Activated CD4-positive, CD25-positive, alpha-beta regulatory T cell (primary cell): ENCODE measurements at regions not wholly inside any gene's neighbourhood (a gene's known extent, or its start where the extent isn't known, plus 50 kb on each side); places are given as distances from the start of the nearest gene placed in this dataset.
"Not testable (repeated sequence)": the region's sequence is repeated elsewhere in the genome, so short reads cannot be mapped to it uniquely, and the experiment has no call there.

Experiments used
- DNase-seq, 4 experiments: peaks; one replicate each; lab custom pipeline; 2025; lab: John Stamatoyannopoulos, UW

DNA sequence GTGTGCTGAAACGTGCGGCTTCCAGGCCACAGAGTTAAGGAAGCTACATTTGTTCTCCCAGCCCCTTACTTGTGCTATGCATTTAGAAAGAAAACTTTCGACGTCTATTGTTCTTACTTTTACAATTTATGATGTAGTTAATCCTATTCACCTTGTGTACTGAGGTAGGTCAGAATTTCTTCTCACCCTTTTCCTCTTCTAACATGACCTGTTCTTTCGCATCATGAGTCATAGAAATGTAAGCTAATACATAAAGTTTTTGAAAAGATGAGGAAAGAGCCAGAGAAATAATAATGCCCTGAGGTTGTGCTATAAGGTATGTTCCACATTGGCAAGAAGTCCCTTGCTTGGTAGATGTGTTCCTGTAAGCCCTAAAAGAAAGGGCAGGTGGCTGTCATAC lies 298.3 kb downstream of the TRIML1 start:
- DNase-seq: no peak

DNA sequence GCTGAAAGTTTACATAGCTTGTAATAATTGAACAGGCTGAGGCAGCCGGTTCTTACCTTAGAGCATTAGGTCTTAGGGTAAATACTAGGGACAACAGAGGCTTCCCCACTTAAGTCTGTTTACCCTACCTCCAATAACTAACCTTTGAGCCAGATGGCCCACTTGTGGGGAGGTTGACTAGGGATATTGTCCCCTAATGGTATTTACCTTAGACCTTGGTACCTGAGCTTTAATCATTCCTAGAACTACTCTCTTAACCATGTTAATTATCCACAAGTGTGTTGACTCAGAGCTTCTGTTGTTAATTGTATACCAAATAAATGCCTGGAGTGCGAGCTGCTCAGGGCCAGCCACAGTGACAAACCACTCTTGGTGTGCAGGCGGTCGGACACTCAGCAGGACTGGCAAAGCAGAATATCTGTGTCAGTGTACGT lies 299.2 kb downstream of the TRIML1 start:
- DNase-seq: not testable (repeated sequence)

DNA sequence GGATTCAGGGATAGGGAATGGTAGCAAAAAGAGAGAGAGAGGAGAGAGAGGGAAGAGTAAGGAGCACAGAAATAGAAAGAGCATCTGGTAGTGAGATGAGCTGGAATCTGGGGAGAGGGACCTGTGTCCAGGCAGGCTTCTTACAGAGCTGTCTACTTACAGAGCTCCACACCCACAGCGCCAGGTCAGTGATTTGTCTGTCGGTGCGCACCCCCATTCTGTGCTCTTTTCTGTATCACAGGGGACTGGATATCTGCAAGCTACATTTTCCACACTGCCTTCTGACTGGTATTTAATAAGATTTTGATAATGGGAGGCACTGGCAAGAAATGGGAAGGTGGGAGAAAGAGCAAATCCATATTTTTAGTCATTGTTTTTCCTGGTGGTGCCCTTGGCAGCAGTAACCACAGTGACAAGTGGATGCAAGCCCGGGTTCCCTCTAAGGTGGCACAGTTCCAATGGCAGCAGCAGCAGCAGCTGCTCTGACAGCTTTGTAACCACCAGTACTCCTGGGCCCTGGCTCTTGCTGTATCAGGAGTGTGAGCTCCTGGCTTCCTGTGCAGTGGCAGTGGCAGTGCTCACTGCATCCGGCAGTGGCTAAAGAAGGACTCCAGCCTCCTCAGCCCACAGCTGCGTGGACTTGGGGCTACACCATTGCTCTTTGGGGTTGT lies 300.5 kb downstream of the TRIML1 start:
- no peak for DNase-seq

DNA sequence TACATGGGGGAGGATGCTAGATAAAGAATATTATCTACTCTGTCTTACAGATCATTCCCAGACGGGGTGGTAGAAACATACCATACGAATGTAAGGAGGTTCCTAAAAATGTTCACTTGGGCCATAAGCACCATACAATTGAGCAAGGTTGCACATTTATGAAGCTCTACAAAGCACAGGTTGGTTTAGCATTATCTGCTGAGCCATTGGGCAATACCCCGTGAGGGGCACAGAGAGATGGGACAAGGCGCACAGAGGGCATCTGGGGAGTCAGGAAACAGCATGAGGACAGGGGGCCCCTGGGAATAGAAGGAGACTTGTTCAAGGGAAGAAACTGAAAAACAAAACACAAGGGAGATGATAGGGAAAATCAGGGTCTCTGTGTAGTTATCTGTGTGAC lies 305.3 kb downstream of the TRIML1 start:
- no peak for DNase-seq

DNA sequence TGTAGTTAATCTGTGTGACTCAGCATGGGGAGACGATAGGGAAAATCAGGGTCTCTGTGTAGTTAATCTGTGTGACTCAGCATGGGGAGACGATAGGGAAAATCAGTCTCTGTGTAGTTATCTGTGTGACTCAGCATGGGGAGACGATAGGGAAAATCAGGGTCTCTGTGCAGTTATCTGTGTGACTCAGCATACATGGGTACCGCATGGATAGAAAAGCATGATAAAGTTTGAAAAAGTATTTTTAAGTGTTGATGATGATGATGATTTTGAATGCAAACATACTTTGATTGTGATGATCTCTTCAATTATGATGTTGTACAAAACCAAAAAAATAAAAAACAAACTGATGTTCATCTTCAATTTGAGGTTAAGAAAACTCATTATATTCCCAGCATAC lies 309.8 kb downstream of the TRIML1 start:
- not testable (repeated sequence) for DNase-seq

DNA sequence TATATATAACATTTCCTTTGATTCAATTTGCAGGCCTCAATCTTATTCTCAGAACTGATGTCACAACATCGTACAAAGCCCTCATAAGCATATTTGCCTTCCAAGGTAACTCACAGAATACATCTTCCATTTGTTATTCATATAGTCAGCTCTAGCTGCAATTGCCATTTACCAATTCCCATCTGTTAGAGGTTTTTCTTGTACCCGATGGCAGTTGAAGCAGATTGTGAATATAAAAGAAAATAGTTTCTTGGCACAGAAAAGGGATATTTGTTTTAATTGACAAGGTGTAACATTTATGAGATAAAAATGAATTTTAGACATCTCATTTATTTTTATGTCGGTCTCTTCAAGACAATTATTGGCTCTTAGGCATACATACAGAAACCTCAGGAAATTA lies 311.3 kb downstream of the TRIML1 start:
- DNase-seq: no peak

DNA sequence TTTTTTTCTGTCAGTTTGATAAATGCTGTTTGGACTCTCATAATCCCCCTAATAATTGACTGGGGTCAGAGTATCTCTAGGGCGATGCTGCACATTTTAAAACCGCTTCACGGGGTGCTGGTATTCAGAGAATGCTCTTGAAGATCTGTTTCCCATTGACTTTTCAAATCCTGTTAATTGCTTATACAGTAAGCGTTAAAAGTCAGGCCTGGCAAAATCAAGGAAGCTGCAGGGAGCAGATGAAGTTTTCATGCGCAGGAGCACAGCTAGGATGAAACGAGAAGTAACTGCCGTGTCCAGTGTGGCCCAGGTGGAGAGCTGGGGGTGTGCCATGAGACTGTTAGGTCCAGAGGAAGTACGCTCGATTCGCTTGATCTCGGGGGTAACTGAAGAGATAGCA lies 312.9 kb downstream of the TRIML1 start:
- DNase-seq: no peak

DNA sequence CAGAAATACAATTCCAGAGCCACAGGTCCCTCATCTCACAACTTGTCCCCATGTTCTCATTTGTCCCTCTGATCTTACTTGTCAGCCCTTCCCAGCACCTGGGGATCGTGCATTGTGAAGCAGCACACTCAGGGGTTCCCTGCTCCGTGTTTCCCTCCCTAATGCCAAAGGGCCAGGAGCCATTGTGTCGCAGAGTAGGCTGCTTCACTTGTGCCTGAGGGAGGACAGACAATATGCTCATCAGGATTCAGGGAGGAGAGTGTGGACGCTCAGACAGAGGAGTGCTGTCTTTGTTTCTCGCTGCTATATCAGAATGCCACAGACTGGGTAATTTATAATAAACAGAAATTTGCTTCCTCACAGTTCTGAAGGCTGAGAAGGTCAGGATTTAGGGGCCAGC lies 315.3 kb downstream of the TRIML1 start:
- DNase-seq: no peak

DNA sequence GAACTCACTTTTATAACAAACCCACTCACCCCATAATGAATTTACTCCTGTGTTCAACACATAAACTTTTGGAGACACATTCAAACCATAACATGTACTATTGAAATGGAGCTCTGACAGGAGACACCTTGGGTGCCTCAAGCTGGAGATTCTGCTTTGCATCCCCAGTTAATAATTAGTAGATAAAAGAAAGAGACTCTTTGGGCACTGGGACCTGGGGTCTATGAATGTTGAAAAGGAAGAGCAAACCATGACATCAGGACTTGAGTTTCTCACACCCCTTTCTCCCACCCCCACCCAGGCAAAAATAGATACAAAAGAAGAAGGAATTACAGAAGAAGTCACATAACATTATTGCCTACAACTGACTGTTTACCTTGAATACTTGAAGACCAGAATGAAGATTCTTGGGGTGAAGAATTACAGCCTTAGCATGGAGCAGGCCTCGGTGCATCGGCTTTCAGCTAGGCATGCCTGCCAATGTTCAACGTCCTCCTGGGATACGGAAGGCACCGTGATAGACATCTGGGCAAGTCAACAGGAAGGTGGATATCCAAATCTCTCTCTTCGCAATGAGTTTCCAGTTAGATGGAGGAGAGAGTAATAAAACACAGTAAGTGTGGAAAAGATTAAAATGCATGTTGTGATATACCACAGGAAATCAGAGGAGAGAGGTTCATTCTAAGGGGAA lies 316.0 kb downstream of the TRIML1 start:
- no peak for DNase-seq

DNA sequence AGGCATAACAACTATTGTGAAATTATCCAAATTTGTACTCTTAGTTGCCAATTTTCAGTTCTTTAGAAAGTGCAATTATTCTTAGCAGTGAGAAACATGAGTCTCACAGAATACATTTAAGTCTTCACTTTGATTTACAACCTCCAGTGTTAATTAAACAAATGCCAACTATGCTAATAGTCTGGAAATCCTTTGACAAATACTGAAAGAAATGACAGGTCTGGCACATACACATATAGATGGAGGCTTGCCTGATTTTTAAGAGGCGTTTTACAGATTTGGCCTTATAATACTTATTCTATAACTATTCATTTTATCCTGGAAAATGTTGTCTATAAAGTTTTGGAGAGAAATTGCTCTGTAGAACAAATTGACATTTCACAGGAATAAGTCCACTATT lies 320.1 kb downstream of the TRIML1 start:
- no peak for DNase-seq

DNA sequence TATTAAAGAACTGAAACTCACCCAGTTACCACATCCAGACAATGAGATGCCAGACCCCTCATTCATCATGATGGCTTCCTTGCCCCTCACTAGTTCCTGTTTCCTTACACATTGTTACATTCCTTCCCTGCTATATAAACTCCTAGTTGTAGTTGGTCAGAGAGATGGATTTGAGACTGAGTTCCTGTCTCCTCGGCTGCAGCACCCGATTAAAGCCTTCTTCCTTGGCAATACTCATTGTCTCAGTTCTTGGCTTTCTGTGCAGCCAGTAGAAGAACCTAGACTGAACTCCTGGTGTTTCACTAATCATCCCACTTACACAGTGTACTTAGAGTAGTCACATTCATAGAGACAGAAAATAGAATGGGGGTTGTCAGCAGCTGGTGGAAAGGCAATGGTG lies 324.7 kb downstream of the TRIML1 start:
- no peak for DNase-seq

DNA sequence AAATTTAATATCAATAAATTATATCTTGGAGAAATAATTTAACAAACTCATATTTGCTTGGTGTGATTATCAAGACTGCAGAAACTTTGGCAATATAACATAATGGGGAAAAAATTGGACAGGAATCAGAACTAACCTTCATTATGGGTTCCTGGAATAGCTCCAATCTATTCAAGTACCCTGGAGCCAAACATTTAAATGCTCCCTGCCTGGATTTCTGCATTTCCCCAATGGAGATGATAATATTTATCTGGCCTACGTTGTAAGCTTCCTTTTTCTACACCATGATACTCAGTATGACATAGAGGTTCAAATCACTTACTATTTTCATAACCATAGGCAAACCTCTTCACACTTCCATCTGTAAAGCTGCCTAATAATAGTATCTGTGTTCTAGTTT lies 326.8 kb downstream of the TRIML1 start:
- no peak for DNase-seq

DNA sequence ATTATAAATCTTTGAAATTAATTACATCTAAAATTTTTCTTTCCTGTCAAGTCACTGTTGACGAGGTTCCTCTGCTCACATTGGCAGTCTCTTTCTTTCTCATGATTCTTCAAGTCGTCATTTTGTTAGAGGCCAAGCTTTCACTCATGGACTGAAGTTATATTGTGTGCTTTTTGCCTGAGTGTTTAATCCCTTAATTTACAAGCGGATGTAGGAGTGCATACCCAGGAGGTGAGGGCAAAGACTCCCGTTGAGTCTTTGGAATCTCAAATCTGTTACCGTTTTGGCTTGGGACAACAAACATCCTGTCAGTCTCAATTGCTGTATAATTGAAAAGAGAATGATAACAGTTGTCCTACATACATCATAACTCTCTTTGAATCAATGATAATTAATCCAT lies 345.0 kb downstream of the TRIML1 start:
- no peak for DNase-seq

DNA sequence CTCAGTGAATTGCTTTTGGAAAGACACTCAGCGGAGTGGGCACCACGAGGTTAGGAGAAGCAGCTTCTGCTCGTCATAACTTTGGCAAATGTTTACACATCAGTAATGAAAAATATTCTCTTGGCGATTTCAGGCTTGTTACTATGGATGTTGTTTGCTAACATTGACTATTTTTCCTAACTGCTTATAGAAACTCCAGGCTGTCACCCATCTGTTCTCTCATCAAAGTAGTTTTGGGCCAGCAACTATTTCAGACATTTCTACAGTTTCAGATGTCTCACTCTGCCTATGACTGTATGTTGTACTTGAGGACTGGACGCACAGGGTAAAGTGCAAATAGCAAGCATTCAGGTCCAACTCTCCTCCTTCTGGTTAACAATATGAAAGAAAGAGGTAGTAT lies 346.7 kb downstream of the TRIML1 start:
- no peak for DNase-seq

DNA sequence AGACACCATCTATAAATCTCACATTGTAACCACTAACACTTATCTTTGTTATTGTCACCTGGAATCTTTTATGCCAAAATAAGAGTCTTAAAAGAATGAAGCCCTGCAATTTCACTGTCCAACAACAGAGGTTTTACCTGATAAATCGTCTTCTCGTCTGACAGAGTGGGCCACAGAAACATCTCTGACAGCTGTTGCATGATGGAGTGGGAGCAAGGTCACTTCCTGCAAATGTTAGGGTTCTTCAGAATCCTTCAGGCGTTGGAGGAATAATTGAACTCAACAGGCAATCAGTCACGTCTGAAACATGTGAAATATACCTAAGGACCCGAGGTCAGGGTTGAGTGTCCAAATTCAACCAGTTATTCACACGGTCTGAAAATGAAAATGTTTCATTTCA lies 353.6 kb downstream of the TRIML1 start:
- no peak for DNase-seq

DNA sequence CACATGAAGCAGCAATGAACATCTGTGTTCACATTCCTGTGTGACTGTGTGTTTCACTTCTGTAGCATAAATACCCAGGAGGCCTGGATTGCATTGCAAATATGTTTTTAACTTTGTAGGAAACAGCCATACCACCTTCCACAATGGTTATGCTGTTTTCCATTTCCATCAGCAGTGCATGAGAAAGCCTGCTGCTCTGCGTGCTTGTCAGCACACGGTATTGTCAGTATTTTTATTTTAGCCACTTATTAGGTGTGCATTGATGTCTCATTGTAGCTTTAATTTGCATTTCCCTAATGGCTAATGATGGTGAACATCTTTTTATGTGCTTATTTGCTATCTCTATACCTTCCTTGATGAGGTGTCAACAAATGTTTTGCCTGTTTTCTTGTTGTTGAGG lies 355.9 kb downstream of the TRIML1 start:
- no peak for DNase-seq

DNA sequence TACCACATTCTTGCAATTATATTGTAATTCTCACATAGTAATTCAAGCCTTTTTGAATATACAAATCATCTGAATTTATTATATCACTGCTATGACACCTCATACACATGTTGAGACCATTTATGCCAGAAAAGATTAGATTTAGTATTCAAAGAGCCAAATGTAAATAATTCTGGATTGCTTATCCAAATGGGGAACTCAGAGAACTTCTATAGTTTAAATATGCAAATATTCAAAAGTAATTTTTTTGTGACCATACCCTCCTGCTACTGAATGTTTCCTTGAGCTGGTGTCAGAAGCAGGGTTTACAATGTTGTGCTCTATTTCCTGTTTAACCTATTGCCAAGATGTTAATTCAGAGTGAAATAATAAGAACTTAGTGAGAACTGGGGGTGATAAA lies 372.2 kb downstream of the TRIML1 start:
- no peak for DNase-seq

DNA sequence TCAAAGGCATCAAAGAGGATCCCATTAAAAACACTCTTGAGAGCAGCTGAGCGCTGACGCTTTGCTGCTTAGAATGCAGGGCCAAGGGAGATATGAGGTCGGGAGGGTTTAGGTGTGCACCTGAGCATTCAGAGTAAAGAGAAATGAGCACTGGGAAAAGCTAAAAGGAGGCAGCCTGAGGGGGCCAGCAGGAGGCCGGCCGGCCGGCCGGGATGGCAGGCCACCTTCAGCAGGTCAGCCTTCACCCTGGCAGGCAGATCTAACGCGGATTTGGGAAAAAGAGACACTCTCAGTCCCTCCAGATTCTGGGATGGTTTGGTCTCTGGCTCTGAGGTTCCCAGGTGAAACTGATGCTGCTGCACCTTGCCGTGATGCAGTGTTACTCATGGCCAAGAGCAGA lies 393.5 kb downstream of the TRIML1 start:
- DNase-seq: no peak

DNA sequence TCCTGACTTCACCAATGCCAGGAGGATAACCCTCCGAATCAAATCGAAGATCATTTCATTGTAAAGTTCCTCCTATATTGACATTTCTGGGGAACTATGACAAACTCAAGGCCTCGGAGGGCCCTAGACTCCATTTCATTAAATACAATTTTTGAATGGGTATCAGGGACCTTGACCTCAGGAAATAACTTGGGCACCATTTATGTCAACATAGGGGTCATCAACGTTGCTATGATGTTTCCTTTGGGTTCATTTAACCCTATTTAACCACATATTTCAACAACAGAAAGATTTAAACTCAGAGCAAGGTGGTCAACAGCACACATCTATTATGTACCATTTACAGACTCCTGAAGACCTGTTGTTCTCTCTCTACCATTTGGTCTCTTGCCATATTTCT lies 395.1 kb downstream of the TRIML1 start:
- no peak for DNase-seq

DNA sequence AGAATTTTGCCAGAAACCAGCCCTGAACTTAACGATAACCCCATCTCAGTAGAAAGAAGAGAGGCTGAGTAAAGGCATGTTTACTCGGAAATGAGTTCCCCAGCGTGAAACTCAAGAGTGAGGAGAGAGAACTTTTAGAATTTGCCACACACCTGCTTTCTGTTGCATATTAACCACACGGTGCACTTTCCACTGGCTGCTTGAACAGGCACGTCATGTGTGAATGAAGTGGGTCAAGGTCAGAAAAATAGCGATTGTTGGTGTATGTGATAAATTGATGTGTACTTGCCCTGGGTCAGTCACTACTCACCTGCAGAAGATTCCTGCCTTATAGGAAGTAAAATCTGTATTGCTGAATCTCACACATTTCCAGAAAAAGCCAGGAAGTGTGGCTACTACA lies 395.7 kb downstream of the TRIML1 start:
- DNase-seq: no peak

DNA sequence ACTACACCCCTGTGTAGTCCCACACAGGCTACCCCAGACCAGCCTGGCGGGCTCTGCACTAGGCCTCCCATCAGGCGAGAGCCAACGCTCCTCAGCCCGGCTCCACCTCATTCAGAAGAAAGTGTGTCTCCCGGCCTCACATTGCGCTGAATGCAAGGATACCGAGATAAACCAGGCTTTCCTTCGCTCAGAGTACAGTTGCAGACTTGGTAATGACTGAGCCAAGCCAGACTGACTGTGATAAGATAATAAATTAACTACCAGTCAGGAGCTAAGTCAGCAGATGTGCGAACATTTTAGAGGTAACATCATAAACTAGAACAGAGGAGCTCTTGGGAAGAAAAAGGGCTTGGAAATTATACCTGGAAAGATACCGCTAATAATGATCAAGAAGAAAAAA lies 397.6 kb downstream of the TRIML1 start:
- DNase-seq: no peak

DNA sequence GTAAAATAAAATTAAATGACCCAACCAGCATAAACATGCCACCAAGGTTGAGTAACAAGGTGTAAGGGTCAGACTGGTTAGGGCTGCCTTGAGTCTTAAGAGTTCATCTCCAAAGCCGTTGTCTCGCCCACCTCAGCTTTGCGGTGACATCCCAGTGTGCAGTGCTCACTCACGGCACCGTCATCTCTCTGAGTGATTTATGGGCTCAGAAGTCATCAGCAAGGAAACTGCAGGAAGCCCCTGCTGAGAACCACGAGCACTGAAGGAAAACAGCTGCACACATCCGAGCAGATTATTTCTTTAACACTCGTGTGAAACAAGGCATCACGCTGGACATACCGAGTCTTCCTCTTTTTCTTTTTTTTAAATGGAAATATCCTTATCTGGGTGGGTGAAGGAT lies 411.1 kb downstream of the TRIML1 start:
- DNase-seq: no peak

DNA sequence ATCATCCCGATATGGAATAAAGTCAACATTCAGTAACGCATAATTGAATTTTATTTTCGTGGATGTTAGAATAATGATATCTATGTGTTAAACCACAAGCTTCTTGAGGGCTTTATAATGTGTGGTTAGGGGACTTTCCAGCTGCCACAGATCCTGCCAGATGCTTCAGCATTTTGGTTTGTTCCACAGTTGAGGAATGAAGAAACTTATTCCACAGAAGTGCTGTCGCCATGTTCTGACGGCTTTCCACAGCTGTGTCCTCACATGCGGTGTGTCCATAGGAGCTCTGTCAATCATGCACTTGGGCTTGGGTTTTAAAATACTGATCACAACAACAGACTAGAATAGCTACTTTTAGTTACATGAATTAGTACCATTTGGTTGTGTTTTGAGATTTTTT lies 411.9 kb downstream of the TRIML1 start:
- DNase-seq: no peak

DNA sequence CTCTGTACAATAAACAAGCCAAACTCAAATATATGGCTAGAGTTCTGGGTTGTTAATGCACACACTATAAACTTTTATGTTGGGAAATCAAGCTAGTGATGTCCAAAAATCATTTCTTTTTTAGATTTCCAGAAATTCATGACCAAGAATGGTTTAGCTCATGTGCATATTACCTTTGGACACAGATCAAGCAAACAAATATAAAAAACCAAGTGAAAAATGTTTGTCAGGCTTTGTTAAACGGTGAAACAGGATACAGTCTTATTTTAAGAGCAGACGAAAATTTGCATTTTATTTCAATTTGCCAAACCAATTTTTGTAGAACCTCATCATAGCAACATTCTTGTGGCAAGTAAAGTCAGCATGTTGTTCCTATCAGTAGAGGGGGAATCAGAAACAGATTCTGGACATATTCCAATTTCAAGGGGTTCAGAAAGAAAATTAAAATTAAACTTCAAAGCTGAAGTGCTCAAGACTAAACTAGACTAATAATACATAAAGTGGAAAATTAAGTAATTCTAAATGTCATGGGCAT lies 413.6 kb downstream of the TRIML1 start:
- no peak for DNase-seq
